ENCODE measurements at regions not wholly inside any gene's neighbourhood (a gene's known extent, or its start where the extent isn't known, plus 50 kb on each side); places are given as distances from the start of the nearest gene placed in this dataset.

DNA sequence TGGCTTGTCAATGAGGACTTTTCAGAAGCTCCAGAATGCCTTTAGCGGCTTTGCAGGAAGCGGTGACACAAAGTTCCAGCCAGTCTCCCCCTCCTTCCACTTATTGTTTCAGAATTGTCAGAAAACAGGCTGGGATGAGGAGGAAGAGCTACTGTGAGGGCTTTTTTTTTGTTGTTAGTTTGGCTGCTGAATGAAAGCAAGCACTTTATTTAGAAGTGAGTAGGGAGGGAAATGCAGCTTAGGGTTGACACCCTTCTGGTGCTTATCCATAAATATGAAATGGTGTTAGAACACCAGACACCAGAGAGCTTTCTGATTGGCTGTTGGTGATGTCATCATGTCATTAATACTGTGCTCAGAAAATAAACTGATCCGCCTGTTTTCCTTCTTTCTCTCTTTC is 251.5 kb downstream of the SOX4 start:
- TF ChIP-seq, protein P1, sequence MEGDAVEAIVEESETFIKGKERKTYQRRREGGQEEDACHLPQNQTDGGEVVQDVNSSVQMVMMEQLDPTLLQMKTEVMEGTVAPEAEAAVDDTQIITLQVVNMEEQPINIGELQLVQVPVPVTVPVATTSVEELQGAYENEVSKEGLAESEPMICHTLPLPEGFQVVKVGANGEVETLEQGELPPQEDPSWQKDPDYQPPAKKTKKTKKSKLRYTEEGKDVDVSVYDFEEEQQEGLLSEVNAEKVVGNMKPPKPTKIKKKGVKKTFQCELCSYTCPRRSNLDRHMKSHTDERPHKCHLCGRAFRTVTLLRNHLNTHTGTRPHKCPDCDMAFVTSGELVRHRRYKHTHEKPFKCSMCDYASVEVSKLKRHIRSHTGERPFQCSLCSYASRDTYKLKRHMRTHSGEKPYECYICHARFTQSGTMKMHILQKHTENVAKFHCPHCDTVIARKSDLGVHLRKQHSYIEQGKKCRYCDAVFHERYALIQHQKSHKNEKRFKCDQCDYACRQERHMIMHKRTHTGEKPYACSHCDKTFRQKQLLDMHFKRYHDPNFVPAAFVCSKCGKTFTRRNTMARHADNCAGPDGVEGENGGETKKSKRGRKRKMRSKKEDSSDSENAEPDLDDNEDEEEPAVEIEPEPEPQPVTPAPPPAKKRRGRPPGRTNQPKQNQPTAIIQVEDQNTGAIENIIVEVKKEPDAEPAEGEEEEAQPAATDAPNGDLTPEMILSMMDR (IDR thresholded peaks at IDR 0.05), result no peak
- no peak for TF ChIP-seq POLR2AphosphoS5 (IDR thresholded peaks at IDR 0.05)
- no peak for TF ChIP-seq POLR2A (IDR thresholded peaks at IDR 0.05)

Measured in breast epithelium (tissue), 3 donors.